ENCODE measurements at regions not wholly inside any gene's neighbourhood (a gene's known extent, or its start where the extent isn't known, plus 50 kb on each side); places are given as distances from the start of the nearest gene placed in this dataset.

DNA sequence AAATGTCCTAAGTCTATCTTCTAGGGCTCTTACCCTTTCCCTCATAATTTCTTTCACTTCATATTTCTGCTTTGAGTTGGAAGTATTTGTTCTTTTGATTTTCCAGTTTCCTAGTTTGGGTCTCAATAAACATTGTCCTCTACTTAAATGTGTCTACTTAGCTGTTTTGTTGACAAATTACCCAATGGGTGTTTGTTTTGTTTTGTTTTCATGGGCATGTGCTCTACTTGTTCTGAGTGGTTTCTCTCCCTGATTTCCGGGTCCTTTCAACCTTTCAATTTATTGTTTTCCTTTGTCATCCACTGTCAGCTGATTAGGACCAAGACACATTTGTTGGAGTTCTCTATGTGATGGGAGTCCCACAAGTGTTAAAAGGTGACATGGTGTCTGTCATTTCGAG, 1181.4 kb downstream of the RPA4 start:
- TF ChIP-seq, protein P1, sequence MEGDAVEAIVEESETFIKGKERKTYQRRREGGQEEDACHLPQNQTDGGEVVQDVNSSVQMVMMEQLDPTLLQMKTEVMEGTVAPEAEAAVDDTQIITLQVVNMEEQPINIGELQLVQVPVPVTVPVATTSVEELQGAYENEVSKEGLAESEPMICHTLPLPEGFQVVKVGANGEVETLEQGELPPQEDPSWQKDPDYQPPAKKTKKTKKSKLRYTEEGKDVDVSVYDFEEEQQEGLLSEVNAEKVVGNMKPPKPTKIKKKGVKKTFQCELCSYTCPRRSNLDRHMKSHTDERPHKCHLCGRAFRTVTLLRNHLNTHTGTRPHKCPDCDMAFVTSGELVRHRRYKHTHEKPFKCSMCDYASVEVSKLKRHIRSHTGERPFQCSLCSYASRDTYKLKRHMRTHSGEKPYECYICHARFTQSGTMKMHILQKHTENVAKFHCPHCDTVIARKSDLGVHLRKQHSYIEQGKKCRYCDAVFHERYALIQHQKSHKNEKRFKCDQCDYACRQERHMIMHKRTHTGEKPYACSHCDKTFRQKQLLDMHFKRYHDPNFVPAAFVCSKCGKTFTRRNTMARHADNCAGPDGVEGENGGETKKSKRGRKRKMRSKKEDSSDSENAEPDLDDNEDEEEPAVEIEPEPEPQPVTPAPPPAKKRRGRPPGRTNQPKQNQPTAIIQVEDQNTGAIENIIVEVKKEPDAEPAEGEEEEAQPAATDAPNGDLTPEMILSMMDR (IDR thresholded peaks at IDR 0.05; ENCODE audit: low read depth, low read length): no peak
- TF ChIP-seq EZH2phosphoT487 (IDR thresholded peaks at IDR 0.05; ENCODE audit: low read depth): no peak

Data from OCI-LY3 (cell line).